GM12874 (cell line): ENCODE measurements at regions not wholly inside any gene's neighbourhood (a gene's known extent, or its start where the extent isn't known, plus 50 kb on each side); places are given as distances from the start of the nearest gene placed in this dataset.

Experiments
- CTCF ChIP-seq: IDR thresholded peaks from 2 replicates; pipeline ENCODE4 v1.5.1; 2011; ENCODE audit warnings: low read depth, mild to moderate bottlenecking, control low read depth, low read length, moderate library complexity; ENCODE audit not compliant: insufficient read depth

DNA sequence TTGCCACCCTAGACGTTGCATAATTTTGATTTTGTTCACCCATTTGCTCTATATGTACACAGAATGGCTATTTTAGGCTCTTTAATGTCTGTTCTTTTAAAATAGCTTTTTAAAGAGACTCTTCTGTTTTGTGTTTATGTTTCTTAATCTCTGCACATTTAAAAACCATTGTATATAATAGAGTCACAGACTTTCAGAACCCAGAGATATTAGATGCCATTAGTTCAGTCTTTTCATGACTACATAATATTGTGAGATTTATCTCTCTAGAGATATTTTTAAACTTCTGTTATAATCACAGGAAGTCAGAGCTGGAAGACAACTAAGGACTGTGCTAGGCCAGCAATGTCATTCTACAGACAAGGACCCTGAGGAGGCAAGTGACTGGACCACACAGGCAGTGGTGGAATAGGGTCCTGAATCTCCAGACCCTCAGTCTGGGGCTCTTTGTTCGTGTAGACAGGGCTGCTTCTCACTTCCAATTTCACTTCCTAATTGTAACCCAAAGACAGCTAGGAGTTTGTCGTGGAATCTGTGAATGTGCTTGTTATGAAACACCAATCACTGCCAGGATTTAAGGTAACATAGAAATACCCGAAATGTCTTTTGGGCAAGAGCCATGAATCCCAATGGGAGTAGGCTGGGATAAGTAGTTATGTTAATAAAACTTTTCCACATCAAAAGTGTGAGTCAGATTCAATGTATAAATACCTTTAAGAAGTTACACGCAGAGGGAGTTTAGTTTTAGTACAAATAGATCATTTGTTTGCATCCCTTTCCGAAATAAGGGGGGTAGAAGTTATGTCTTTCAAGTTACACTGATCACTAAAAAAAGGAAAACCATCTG, 165.2 kb upstream of the ROPN1 start:
- no peak for TF ChIP-seq CTCF

DNA sequence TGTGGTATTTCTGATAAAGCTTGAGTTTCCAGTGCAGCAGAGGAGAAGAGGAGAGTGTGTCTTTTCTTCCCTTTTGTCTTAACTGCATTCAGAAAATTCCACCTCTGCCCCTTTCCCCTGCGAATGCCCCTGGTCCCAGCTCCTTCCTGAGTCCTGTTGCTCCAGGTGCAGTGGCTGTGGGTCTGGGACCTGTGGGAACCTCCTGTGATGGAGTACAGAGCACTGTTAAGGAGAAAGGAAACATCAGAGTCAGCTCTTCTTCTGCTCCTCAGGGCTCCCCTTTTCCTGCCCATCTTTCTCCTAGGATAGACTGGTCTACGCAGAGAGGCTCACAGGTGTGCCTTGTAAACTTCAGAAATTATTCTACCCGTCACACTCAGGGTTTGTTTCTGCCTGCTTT, 165.8 kb upstream of the ROPN1 start:
- no peak for TF ChIP-seq CTCF

- no peak for TF ChIP-seq CTCF
These were observed 166.4 kb upstream of the ROPN1 start for GRCh38 chr3:124158168-124158881.

DNA sequence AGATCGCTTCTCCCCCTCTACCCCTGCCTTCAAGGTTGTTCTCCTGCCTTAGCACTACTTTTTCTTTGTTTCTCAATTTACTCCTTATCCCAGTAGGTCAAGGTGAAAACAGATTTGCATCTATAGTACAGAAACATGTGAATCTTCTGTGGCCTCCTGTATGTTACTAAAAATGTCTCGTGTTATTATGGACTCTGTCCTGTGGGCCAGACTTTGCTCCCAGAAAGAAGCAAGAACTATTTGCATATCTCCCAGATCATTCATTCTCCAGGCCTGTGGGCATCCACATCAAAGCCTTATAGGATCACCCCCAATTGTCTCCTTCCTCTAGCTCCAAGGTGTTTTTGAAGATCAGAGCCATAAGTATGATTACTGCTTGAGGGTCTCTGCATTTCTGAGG, 169.5 kb upstream of the ROPN1 start:
- TF ChIP-seq CTCF, result no peak

GRCh38 chr3:124163689-124164088, 171.8 kb upstream of the ROPN1 start:
- no peak for TF ChIP-seq CTCF

DNA sequence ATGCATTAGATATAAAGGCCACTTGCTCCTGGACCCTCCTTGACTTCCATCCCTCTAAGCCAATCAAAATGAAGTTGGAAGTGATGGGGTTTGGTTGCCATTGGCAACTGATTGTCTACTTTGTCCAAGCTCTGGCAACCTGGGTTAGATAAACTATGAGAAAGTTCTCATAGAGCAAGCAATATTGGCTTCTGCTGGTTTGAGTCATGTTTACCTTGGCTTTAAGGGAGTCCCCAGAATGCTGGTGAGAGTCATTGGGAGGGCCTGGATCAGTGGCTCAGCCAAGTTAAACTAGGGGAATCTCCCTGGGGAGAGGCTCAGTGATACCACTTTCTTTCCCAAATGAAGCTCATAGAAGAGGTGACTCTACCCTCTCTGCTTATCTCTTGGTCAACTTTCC, 176.3 kb upstream of the ROPN1 start:
- TF ChIP-seq CTCF, result no peak

GRCh38 chr3:124172283-124172682, 180.4 kb upstream of the ROPN1 start:
- no peak for TF ChIP-seq CTCF
